HG02884 (cell line): ENCODE measurements at regions not wholly inside any gene's neighbourhood (a gene's known extent, or its start where the extent isn't known, plus 50 kb on each side); places are given as distances from the start of the nearest gene placed in this dataset.

Experiments used
- ATAC-seq: cut with Tn5 transposase; IDR thresholded peaks from one replicate; pipeline ENCODE4 v1.9.1; 2021; ENCODE audit warnings: mild to moderate bottlenecking, moderate library complexity; ENCODE audit not compliant: unreplicated experiment

GRCh38 chr12:40551466-40551865 is 140.8 kb upstream of the CNTN1 start:
- no peak for ATAC-seq

- ATAC-seq, result no peak
These were observed 139.4 kb upstream of the CNTN1 start for GRCh38 chr12:40552868-40553267.

GRCh38 chr12:40557980-40558379 is 134.3 kb upstream of the CNTN1 start:
- no peak for ATAC-seq

- peak; percentile 51 for ATAC-seq
These were observed 132.4 kb upstream of the CNTN1 start for GRCh38 chr12:40559865-40560264.

GRCh38 chr12:40560848-40561247 is 131.4 kb upstream of the CNTN1 start:
- ATAC-seq, result no peak

- peak; percentile 43 for ATAC-seq
These were observed 130.8 kb upstream of the CNTN1 start for GRCh38 chr12:40561395-40561966.

- no peak for ATAC-seq
These were observed 127.1 kb upstream of the CNTN1 start for GRCh38 chr12:40565029-40565633.

GRCh38 chr12:40566271-40566670 is 126.0 kb upstream of the CNTN1 start:
- no peak for ATAC-seq

GRCh38 chr12:40569626-40570179 is 122.5 kb upstream of the CNTN1 start:
- ATAC-seq, result peak; percentile 60

GRCh38 chr12:40573024-40573423 is 119.2 kb upstream of the CNTN1 start:
- no peak for ATAC-seq

- no peak for ATAC-seq
These were observed 116.3 kb upstream of the CNTN1 start for GRCh38 chr12:40575987-40576386.

GRCh38 chr12:40577834-40578233 is 114.4 kb upstream of the CNTN1 start:
- ATAC-seq, result no peak

- no peak for ATAC-seq
These were observed 112.6 kb upstream of the CNTN1 start for GRCh38 chr12:40579687-40580086.

GRCh38 chr12:40580346-40580745 is 111.9 kb upstream of the CNTN1 start:
- no peak for ATAC-seq

GRCh38 chr12:40581889-40582288 is 110.3 kb upstream of the CNTN1 start:
- ATAC-seq, result no peak

- no peak for ATAC-seq
These were observed 108.5 kb upstream of the CNTN1 start for GRCh38 chr12:40583743-40584142.

GRCh38 chr12:40584763-40585162 is 107.5 kb upstream of the CNTN1 start:
- no peak for ATAC-seq

GRCh38 chr12:40586823-40587222 is 105.4 kb upstream of the CNTN1 start:
- ATAC-seq, result no peak

- ATAC-seq, result no peak
These were observed 104.8 kb upstream of the CNTN1 start for GRCh38 chr12:40587421-40587820.

- no peak for ATAC-seq
These were observed 104.3 kb upstream of the CNTN1 start for GRCh38 chr12:40587970-40588369.

GRCh38 chr12:40597133-40597532 is 95.1 kb upstream of the CNTN1 start:
- peak; percentile 64 for ATAC-seq

- no peak for ATAC-seq
These were observed 94.2 kb upstream of the CNTN1 start for GRCh38 chr12:40598073-40598472.

- ATAC-seq, result no peak
These were observed 89.7 kb upstream of the CNTN1 start for GRCh38 chr12:40602562-40602961.
